ENCODE measurements at regions not wholly inside any gene's neighbourhood (a gene's known extent, or its start where the extent isn't known, plus 50 kb on each side); places are given as distances from the start of the nearest gene placed in this dataset.

DNA sequence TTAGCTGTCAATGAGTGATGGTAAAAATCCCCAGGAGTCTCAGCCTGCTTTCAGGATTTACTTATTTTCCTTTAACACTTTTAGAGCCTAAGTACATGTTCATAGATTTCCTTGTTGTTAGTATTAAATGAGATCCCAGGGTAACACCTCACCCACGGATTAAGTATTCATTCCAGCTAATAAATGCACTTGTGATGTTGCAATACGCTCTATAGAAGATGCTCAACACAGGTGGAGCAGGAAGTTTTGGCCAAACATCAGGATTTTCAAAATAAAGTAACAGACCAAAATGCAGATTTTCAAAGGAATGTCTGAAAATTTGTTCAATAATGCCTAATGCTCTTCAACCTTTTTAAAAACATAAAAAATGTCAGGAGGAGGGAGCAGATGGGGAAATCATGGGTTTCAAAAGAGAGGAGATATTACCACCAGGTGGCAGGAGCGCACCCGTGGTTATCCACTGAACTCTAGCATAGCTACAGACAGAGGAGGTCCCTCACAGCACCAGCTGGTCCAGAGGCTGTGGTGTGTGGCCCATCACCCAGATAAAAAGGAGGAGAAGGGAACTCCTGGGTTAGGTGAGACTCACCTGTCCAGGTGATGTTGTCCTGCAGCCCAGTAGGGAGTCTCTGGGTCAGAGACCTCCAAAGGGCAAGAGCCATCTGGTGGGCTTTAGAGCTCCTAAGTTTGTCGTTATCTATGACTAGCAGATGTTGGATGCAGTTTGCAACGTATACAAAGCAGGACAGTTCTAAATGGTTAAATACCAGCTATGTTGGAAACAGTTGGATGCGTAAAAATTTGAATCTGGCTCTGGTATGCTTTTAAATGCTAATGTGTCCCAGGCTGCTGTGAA is 1158.4 kb upstream of the TMEM132C start:
- H3K4me3 Mint-ChIP-seq (ENCODE audit: low read depth): no peak overlapping the region
- no peaks in the 10 kb centered on the region for H3K36me3 Mint-ChIP-seq (ENCODE audit: insufficient read depth)
- TF ChIP-seq, protein P1, sequence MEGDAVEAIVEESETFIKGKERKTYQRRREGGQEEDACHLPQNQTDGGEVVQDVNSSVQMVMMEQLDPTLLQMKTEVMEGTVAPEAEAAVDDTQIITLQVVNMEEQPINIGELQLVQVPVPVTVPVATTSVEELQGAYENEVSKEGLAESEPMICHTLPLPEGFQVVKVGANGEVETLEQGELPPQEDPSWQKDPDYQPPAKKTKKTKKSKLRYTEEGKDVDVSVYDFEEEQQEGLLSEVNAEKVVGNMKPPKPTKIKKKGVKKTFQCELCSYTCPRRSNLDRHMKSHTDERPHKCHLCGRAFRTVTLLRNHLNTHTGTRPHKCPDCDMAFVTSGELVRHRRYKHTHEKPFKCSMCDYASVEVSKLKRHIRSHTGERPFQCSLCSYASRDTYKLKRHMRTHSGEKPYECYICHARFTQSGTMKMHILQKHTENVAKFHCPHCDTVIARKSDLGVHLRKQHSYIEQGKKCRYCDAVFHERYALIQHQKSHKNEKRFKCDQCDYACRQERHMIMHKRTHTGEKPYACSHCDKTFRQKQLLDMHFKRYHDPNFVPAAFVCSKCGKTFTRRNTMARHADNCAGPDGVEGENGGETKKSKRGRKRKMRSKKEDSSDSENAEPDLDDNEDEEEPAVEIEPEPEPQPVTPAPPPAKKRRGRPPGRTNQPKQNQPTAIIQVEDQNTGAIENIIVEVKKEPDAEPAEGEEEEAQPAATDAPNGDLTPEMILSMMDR (IDR thresholded peaks at IDR 0.05; ENCODE audit: unreplicated experiment): peak; percentile 72
- H3K27me3 Mint-ChIP-seq: no peaks in the 10 kb centered on the region
- no peak overlapping the region for H3K27ac Mint-ChIP-seq
- peak; percentile 17 for DNase-seq (ENCODE audit: low spot score, unreplicated experiment)
- no peaks in the 10 kb centered on the region for H3K9me3 Mint-ChIP-seq (ENCODE audit: low read depth)
- H3K4me1 Mint-ChIP-seq (ENCODE audit: low read depth): peaks cover 19% of the 10 kb centered on the region

DNA sequence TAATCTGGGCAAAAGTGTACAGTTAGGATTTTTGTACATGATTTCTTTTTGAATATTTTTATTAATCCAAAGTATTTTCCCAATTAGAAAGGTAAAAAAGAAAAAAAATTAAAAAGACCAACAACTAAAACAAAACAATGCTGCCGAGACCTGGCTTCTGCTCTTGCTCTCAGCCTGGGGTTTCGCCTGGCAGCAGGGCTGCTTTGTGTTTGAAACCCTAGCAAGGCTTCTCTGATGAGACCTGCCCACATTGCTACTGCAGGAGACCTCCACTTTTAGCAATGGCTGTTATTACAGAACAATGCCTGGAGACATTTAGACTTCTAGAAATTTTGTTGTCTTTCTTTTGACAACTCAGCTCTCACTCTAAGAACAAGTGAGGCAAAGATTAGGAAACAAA is 1153.0 kb upstream of the TMEM132C start:
- Mint-ChIP-seq H3K4me3 (ENCODE audit: low read depth) (no peak overlapping the region), H3K27me3 (no peaks in the 10 kb centered on the region), H3K9me3 (ENCODE audit: low read depth) (peaks cover 2% of the 10 kb centered on the region), H3K4me1 (ENCODE audit: low read depth) (no peaks in the 10 kb centered on the region), H3K27ac (no peak overlapping the region), H3K36me3 (ENCODE audit: insufficient read depth) (no peaks in the 10 kb centered on the region)
- DNase-seq (ENCODE audit: low spot score, unreplicated experiment): no peak
- TF ChIP-seq, protein P1 (IDR thresholded peaks at IDR 0.05; ENCODE audit: unreplicated experiment): no peak

DNA sequence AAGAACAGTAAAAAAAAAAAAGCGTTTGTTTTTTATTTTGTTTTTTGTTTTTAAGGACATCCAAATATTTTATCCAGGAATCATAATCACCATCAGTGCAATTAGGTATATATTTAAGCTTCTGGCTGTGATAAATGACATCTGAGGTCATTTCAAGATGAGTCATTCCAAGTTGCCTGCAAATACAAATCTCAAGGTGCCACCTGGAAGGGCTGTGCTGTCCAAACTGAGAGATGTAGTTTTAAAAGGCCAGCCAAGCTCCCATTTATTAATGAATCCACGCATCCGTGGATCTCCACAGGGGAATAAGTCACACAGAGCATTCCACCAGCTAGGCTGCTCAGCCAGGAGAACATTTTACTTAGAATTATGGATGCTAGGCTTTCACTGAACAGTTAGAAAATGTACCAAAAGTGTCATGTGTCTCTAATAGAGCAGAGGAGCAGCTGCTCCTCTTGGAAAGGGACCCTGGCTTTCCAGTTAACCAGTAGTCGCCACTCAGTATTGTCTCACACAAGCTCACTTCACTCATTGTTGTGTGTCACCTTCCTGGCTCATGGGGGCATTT is 1151.4 kb upstream of the TMEM132C start:
- H3K4me3 Mint-ChIP-seq (ENCODE audit: low read depth): no peak overlapping the region
- H3K4me1 Mint-ChIP-seq (ENCODE audit: low read depth): no peaks in the 10 kb centered on the region
- H3K27ac Mint-ChIP-seq: no peak overlapping the region
- DNase-seq (ENCODE audit: low spot score, unreplicated experiment): no peak
- H3K9me3 Mint-ChIP-seq (ENCODE audit: low read depth): peaks cover 5% of the 10 kb centered on the region
- TF ChIP-seq, protein P1 (IDR thresholded peaks at IDR 0.05; ENCODE audit: unreplicated experiment): no peak
- no peaks in the 10 kb centered on the region for H3K36me3 Mint-ChIP-seq (ENCODE audit: insufficient read depth)
- no peaks in the 10 kb centered on the region for H3K27me3 Mint-ChIP-seq

DNA sequence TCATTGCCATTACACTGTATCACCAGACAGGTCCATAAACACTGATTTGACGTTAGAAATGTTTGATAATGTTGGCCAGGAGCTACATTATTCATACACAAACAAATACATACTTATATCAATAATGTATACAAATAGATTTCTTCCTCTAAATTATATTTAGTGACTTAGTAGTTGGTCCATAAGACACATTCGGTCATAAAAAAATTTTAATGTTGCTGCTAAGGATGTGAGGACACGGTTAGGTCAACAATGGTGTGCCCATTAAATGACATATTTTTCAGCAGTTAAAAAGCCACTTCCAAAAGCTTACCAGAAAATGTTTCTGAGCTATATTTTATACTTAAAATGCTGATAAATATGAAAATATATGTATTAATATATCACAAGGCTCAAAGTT is 1148.7 kb upstream of the TMEM132C start:
- DNase-seq (ENCODE audit: low spot score, unreplicated experiment): no peak
- H3K27me3 Mint-ChIP-seq: no peaks in the 10 kb centered on the region
- no peaks in the 10 kb centered on the region for H3K36me3 Mint-ChIP-seq (ENCODE audit: insufficient read depth)
- H3K9me3 Mint-ChIP-seq (ENCODE audit: low read depth): peaks cover 5% of the 10 kb centered on the region
- TF ChIP-seq, protein P1 (IDR thresholded peaks at IDR 0.05; ENCODE audit: unreplicated experiment): no peak
- H3K27ac Mint-ChIP-seq: no peak overlapping the region
- no peak overlapping the region for H3K4me3 Mint-ChIP-seq (ENCODE audit: low read depth)
- H3K4me1 Mint-ChIP-seq (ENCODE audit: low read depth): no peaks in the 10 kb centered on the region

DNA sequence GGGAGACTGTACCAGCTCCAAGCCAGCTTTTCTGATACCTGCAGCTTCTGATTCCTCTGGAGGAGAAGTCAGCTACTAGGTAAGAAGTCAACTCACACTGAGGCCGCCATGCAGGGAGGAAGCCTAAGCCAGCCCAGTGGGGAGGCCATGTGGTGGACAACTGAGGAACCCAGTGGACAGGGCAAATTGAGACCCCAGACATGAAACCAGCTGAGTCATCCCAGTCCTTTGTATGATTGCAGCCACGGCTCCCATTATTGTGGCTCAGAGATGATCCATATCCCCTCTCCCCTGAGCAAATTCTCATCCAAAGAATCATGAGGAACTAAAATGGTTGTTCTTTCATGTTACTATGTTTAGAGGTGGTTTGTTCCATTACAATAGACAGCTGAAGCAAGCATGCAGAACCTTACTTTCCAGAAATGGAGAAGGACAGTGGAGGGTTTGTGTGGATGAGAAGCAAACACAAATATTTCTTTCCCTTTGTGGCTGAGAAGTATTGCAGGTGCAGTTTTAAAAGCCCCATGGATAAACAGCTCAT is 1147.3 kb upstream of the TMEM132C start:
- no peak for DNase-seq (ENCODE audit: low spot score, unreplicated experiment)
- H3K27me3 Mint-ChIP-seq: no peaks in the 10 kb centered on the region
- no peak overlapping the region for H3K27ac Mint-ChIP-seq
- no peaks in the 10 kb centered on the region for H3K36me3 Mint-ChIP-seq (ENCODE audit: insufficient read depth)
- TF ChIP-seq, protein P1 (IDR thresholded peaks at IDR 0.05; ENCODE audit: unreplicated experiment): no peak
- no peaks in the 10 kb centered on the region for H3K4me1 Mint-ChIP-seq (ENCODE audit: low read depth)
- H3K4me3 Mint-ChIP-seq (ENCODE audit: low read depth): no peak overlapping the region
- H3K9me3 Mint-ChIP-seq (ENCODE audit: low read depth): peaks cover 5% of the 10 kb centered on the region

Data from progenitor cell of endocrine pancreas (in vitro differentiated cells).